ENCODE measurements at regions not wholly inside any gene's neighbourhood (a gene's known extent, or its start where the extent isn't known, plus 50 kb on each side); places are given as distances from the start of the nearest gene placed in this dataset.

- no peak overlapping the region for H3K4me3 ChIP-seq
- no peak overlapping the region for H3K27ac ChIP-seq
- TF ChIP-seq CTCF (IDR thresholded peaks at IDR 0.05): no peak
- no peak for DNase-seq (ENCODE audit: low spot score)
Measured at GRCh38 chr10:90504172-90504571, 353.7 kb downstream of the HTR7 start.

GRCh38 chr10:90526721-90527120 lies 331.1 kb downstream of the HTR7 start:
- DNase-seq (ENCODE audit: low spot score): no peak
- Histone ChIP-seq H3K27ac (no peak overlapping the region), H3K4me3 (no peak overlapping the region)
- TF ChIP-seq CTCF (IDR thresholded peaks at IDR 0.05): no peak

- TF ChIP-seq CTCF (IDR thresholded peaks at IDR 0.05): no peak
- Histone ChIP-seq H3K27ac (no peak overlapping the region), H3K4me3 (no peak overlapping the region)
- no peak for DNase-seq (ENCODE audit: low spot score)
Measured at GRCh38 chr10:90530521-90530920, 327.3 kb downstream of the HTR7 start.

- Histone ChIP-seq H3K4me3 (no peak overlapping the region), H3K27ac (no peak overlapping the region)
- no peak for DNase-seq (ENCODE audit: low spot score)
- TF ChIP-seq CTCF (IDR thresholded peaks at IDR 0.05): no peak
Measured at GRCh38 chr10:90557385-90557784, 300.5 kb downstream of the HTR7 start.

GRCh38 chr10:90560331-90560730 lies 297.5 kb downstream of the HTR7 start:
- no peak for TF ChIP-seq CTCF (IDR thresholded peaks at IDR 0.05)
- no peak overlapping the region for H3K27ac ChIP-seq
- DNase-seq (ENCODE audit: low spot score): no peak
- no peak overlapping the region for H3K4me3 ChIP-seq

GRCh38 chr10:90561666-90562065 lies 296.2 kb downstream of the HTR7 start:
- Histone ChIP-seq H3K27ac (no peak overlapping the region), H3K4me3 (no peak overlapping the region)
- DNase-seq (ENCODE audit: low spot score): no peak
- no peak for TF ChIP-seq CTCF (IDR thresholded peaks at IDR 0.05)

GRCh38 chr10:90571481-90572258 lies 286.2 kb downstream of the HTR7 start:
- Histone ChIP-seq H3K4me3 (no peak overlapping the region), H3K27ac (no peak overlapping the region)
- no peak for DNase-seq (ENCODE audit: low spot score)
- TF ChIP-seq CTCF (IDR thresholded peaks at IDR 0.05): no peak
